SJSA1 (cell line): ENCODE measurements at regions not wholly inside any gene's neighbourhood (a gene's known extent, or its start where the extent isn't known, plus 50 kb on each side); places are given as distances from the start of the nearest gene placed in this dataset.
"Not testable (repeated sequence)": the region's sequence is repeated elsewhere in the genome, so short reads cannot be mapped to it uniquely, and the experiment has no call there.

Source experiments
- DNase-seq, 2 experiments: peaks; one replicate each; pipeline ENCODE4 v3.0.0-alpha.2; 2015 to 2020; ENCODE audit warnings: low spot score in 2 of 2, low read depth in 1 of 2
- H3K27ac ChIP-seq: fragments of 250-450 bp; sonication (Bioruptor Pico); 2 replicates; pipeline ENCODE4 v1.5.1; 2020; ENCODE audit warnings: mild to moderate bottlenecking, moderate library complexity
- H3K27me3 ChIP-seq: fragments of 250-450 bp; sonication (Bioruptor Pico); replicated peaks from 2 replicates; pipeline ENCODE4 v1.5.1; 2020; ENCODE audit warnings: mild to moderate bottlenecking, moderate library complexity
- H3K36me3 ChIP-seq: fragments of 250-450 bp; sonication (Bioruptor Pico); 2 replicates; pipeline ENCODE4 v1.5.1; 2020; ENCODE audit warnings: mild to moderate bottlenecking
- H3K4me1 ChIP-seq: fragments of 250-450 bp; sonication (Bioruptor Pico); replicated peaks from 2 replicates; pipeline ENCODE4 v1.6.1; 2021; ENCODE audit warnings: mild to moderate bottlenecking
- H3K4me3 ChIP-seq: fragments of 250-450 bp; sonication (Bioruptor Pico); 2 replicates; pipeline ENCODE4 v1.5.1; 2020; ENCODE audit warnings: mild to moderate bottlenecking
- H3K9me3 ChIP-seq: fragments of 250-450 bp; sonication (Bioruptor Pico); replicated peaks from 2 replicates; pipeline ENCODE4 v1.5.1; 2020; ENCODE audit warnings: mild to moderate bottlenecking

DNA sequence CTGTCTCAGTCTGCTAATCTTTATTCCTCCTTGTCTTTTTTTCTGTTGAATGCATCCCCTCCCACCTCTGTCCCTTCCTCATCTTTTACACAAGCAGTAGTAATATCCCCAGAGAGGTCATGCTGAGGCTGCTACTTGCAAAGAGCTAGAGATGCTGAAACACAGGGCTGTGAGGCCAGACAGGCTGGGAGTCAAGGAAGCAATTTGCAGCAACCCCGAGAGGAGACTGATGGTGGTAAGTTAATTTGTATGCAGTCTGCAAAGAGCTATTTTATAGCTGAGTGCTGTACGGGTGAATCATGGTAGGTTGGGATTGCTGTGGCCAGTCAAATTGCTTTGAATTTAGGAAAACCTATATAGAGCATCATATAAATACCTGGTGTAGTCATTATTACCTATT lies 90.2 kb upstream of the SLC24A2 start:
- H3K4me1 ChIP-seq: no peaks in the 10 kb centered on the region
- H3K4me3 ChIP-seq: no peak overlapping the region
- no peaks in the 10 kb centered on the region for H3K36me3 ChIP-seq

DNA sequence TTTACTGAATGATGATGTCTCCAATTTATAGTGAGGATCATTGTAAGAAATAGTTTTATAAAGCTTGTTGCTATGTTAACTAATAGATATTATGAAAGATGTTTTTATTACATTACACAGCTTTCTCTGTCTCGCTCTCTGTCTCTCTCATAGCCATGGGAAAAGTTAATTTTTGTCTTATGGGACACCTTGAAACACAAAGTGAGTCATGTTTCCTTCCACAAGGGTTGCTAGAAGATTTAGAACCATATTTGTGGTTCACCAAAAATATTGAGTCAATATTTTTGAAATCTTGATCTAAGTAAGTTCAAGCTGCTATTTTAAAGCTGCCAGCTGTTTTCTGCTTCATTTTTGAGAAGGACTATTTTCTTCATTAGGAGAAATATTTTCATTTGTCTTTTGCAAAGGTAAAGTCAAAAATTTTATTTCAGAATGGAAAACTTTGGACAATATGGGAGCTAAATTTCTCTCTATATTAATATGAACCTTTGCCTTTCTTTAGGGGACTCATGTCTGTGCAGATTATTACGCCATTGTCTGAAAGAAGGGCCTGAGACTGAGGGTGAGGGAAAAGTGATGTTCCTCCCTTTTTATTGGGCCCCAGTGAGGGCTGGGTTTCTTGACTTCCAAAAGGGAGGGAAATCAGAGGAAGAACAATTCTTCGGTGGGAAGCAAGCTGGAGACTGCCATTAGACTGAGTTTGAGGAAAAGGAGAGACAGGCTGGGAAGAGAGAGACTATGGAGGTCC lies 87.9 kb upstream of the SLC24A2 start:
- Histone ChIP-seq H3K36me3 (no peaks in the 10 kb centered on the region), H3K9me3 (no peaks in the 10 kb centered on the region), H3K27ac (no peak overlapping the region), H3K4me1 (no peaks in the 10 kb centered on the region), H3K27me3 (no peaks in the 10 kb centered on the region), H3K4me3 (no peak overlapping the region)
- DNase-seq: no peak

More for the DNA sequence above, 90.2 kb upstream of the SLC24A2 start:
- H3K27ac ChIP-seq: no peak overlapping the region
- no peak for DNase-seq
- H3K9me3 ChIP-seq: no peaks in the 10 kb centered on the region
- H3K27me3 ChIP-seq: no peaks in the 10 kb centered on the region

- Histone ChIP-seq H3K9me3 (no peaks in the 10 kb centered on the region), H3K36me3 (no peaks in the 10 kb centered on the region), H3K4me1 (no peaks in the 10 kb centered on the region), H3K4me3 (no peak overlapping the region), H3K27me3 (no peaks in the 10 kb centered on the region), H3K27ac (no peak overlapping the region)
- no peak for DNase-seq
Observed at GRCh38 chr9:19875291-19875920, 86.6 kb upstream of the SLC24A2 start.

GRCh38 chr9:19873188-19873587 lies 84.4 kb upstream of the SLC24A2 start:
- DNase-seq, H3K27me3 ChIP-seq, H3K4me1 ChIP-seq, H3K4me3 ChIP-seq, H3K36me3 ChIP-seq, H3K9me3 ChIP-seq, H3K27ac ChIP-seq: not testable (repeated sequence)

DNA sequence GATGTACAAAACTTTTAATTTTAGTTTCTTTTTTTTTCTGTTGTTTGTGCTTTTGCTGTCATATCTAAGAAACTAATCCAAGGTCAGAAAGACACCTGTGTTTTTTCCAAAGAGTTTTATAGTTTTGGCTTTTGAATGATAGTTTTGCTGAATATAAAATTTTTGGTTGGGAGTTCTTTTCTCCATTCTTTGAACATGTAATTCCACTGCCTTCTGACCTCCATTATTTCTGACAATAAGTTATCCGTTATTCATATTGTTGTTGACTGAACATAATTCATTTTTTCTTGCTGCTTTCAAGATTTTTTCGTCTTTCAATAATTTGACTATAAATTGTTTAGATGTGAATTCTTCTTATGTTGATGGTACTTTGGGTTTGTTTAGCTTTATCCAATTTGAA lies 82.2 kb upstream of the SLC24A2 start:
- H3K4me1 ChIP-seq: no peaks in the 10 kb centered on the region
- no peak for DNase-seq
- no peaks in the 10 kb centered on the region for H3K9me3 ChIP-seq
- H3K27ac ChIP-seq: no peak overlapping the region
- H3K27me3 ChIP-seq: no peaks in the 10 kb centered on the region
- H3K4me3 ChIP-seq: no peak overlapping the region
- no peaks in the 10 kb centered on the region for H3K36me3 ChIP-seq

DNA sequence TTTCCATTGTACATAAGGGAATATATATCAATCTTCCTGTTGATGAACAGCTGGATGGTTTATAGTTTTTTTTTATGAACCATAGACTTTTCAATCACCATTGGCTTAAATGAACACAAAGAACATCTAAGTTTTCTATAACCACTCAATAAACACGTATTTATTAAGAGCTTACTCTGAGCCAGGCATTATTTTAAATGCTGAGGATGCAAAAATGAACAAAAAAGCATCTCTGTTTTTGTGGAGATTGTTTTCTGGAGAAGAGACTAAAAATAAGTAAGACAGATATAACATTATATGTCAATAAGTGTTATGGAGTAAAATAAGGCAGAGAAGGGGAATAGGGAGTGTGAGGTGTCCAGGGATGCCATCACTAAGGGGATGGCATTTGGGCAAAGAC lies 52.1 kb upstream of the SLC24A2 start:
- Histone ChIP-seq H3K27me3 (no peaks in the 10 kb centered on the region), H3K27ac (no peak overlapping the region), H3K36me3 (no peaks in the 10 kb centered on the region), H3K9me3 (no peaks in the 10 kb centered on the region), H3K4me1 (no peaks in the 10 kb centered on the region), H3K4me3 (no peak overlapping the region)
- DNase-seq: no peak
